Sciatic nerve (tissue), 2 donors: ENCODE measurements at regions not wholly inside any gene's neighbourhood (a gene's known extent, or its start where the extent isn't known, plus 50 kb on each side); places are given as distances from the start of the nearest gene placed in this dataset.
A peak's percentile ranks its signal among the peaks of the same experiment; 100 is the strongest.
"Not testable (repeated sequence)": the region's sequence is repeated elsewhere in the genome, so short reads cannot be mapped to it uniquely, and the experiment has no call there.

Source experiments
- ATAC-seq: fragments of 200-7000 bp; cut with Tn5 transposase; one replicate; pipeline ENCODE4 v1.9.1; 2020; ENCODE audit warnings: mild to moderate bottlenecking, moderate library complexity
- DNase-seq: peaks from one replicate; pipeline ENCODE4 v3.0.0-alpha.2; 2020; ENCODE audit warnings: low spot score
- intact Hi-C: fragments of 100-400 bp; cut with DNase I; formaldehyde crosslinking; loops from one replicate; pipeline ENCODE4 v1.14.2; 2022
- donor health status: DM: no; HTN: no; CAD: no.
- donor health status: DM: no; HTN: no; CAD: no.

DNA sequence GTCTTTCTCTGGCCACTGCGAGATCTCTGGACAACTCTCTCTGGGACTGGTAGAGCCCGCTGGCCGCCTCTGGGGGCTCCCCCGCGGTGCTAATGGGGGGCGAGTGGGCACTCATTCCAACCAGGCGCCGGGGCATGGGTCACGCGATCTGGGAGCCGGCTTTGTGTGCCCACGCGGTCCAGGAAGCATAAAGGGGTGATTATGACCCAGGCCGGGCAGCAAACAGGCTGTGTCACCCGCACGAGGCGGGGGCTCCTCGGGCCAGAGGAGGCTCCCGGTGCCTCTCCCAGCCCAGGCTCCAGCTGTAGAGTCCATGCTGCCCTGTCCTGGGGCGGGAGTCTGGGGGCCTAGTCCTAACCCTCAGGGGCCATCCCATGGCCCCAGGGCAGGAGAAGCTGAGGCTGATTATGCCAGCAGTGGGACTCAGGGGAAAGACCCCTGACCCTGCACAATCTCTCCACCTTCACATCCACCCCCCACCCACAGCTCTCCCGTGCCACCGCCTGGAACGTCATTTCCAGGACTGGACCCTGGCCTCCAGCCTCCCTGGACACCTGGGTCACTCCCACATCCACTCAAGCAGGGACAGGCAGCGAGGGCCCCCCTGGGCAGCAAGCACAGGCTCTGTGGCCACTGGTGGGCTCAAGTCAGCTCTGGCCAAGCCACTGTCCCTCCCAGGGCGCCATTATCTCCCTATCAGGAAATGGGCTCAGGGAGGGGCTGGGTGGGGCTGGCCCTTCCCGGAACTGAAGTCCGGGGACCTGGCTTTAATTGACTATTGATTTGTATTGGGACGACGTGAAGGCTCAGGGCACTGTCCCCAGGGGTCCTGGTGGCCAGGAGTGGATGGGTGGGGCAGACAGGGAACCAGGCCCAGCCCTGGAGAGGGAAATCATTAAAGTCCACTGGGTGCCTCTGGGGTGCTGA, 50.0 kb downstream of the PTPRS start:
- ATAC-seq (peak; percentile 23), DNase-seq (peak; percentile 80)
- intact Hi-C loops, result no loop called here

DNA sequence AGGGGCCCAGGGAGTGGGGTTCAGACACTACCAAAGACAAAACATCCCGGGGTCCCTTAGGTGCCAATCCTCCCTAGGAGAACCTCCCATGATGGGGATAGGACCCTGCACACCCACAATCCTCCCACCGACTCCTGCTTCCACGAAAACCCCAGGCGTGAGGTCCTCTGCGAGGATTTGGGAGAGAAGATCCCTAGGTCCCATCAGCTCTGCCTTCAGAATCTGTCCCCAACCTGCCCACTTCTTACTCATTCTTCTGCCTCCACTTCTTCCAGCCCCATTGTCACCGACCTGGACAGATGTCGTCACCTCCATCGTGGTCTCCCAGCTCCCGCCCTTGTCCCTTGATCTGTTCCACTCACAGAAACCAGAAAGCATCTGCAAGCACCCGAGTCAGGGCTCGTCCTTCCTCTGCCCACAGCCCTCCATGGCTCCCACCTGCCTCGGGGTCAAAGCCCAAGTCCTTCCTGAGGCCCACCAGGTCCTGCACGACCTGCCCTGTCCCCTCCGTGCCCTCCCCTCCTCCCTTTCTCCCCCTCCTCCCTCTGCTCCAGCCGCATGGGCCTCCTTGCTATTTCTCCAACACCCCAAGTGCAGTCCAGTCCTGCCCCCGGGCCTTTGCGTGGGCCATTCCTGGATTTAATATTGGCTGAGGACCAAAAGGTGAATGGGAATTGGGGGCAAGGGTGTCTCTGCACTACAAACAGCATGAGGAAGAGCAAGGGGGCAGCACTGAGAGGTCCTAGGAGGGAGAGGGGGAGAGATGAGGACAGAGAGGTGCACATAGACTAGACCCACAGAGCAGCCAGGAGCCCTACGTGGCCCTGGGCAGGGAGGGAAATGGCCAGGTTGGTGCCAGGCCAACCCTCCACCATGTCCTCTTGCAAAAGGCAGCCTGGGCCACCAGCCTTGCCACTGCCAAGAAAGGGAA, 51.3 kb downstream of the PTPRS start:
- intact Hi-C loops, result no loop called here
- DNase-seq, result no peak
- no peak for ATAC-seq

DNA sequence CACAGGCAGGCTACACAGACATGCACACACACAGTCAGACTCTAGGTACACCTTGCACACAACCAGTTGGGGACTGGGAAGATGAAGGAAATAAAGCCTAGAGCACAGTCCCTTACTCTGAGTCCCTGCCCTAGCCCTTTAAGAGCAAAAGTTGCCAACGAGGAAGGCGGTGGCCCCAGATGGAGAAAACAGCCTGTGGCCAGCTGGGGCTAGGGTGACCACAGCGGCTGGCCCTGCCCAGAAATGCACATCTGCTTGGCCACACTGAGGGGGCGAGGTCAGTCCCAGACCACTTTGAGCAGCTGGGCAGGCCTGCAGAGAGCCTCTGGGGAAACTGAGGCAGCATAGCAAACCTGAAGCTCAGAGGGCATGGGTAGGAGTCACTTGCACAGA, 52.3 kb downstream of the PTPRS start:
- intact Hi-C loops, result no loop called here
- ATAC-seq (peak; percentile 2), DNase-seq (no peak)

GRCh38 chr19:5287066-5287465, 53.5 kb downstream of the PTPRS start:
- no peak for ATAC-seq
- DNase-seq, result no peak
- intact Hi-C loops, result no loop called here

- no peak for ATAC-seq
- no peak for DNase-seq
- intact Hi-C loops, result no loop called here
These were observed 54.1 kb downstream of the PTPRS start for GRCh38 chr19:5286465-5287029.

- ATAC-seq (no peak), DNase-seq (no peak)
- intact Hi-C loops, result no loop called here
These were observed 54.7 kb downstream of the PTPRS start for GRCh38 chr19:5285955-5286354.

- no peak for ATAC-seq
- intact Hi-C loops, result no loop called here
- DNase-seq, result no peak
These were observed 55.3 kb downstream of the PTPRS start for GRCh38 chr19:5285311-5285710.

GRCh38 chr19:5282901-5283300, 57.7 kb downstream of the PTPRS start:
- intact Hi-C loops, result no loop called here
- DNase-seq, result peak; percentile 73
- ATAC-seq, result peak; percentile 70

- ATAC-seq (peak; percentile 96), DNase-seq (peak; percentile 83)
- intact Hi-C loops, result no loop called here
These were observed 59.0 kb downstream of the PTPRS start for GRCh38 chr19:5281588-5281987.

DNA sequence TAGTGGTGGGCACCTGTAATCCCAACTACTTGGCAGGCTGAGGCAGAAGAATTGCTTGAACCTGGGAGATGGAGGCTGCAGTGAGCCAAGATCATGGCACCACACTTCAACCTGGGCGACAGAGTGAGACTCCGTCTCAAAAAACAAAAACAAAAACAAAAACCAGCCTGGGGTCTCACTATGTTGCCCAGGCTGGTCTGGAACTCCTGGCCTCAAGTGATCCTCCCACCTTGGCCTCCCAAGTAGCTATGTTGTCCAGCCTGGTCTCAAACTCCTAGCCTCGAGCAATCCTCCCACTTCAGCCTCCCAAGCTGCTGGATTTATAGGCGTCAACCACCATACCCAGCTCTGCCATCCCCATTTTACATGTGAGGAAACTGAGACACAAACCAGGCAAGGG, 64.9 kb downstream of the PTPRS start:
- ATAC-seq, intact Hi-C loops, DNase-seq: not testable (repeated sequence)

DNA sequence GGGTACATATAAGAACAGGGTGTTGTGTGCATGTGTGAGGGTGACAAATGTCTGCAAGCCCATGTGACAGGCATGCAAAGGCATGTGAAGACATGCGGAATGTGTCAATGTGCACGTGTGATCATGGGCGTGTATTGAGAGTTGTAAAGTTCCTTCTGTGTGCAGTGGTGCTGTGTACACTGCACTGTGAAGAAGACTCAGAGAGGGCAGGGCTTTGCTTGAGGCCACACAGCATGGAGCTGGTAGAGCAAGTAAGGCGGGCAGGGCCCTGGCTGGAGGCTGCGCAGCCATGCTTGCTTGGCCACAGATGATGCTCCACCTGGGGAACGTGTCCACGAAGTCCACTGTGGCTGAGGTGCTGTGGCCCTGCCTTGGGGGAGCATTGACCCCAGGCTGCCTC, 66.8 kb downstream of the PTPRS start:
- DNase-seq, result no peak
- intact Hi-C loops, result no loop called here
- no peak for ATAC-seq

DNA sequence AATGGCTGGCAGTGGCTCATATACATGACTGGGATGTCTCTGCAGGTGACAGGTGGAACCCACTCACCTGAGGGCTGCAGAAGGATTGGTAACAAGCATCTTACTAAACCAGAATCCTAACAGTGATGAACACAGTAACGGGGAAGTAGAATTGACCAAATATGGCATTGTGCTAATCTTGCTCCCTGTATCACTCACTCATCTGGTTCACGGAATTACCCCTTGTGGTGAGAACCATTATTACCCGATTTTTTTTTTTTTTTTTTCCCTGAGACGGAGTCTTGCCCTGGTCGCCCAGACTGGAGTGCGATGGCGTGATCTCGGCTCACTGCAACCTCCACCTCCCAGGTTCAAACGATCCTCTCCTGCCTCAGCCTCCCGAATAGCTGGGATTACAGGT, 69.5 kb downstream of the PTPRS start:
- ATAC-seq (no peak), DNase-seq (no peak)
- intact Hi-C loops, result no loop called here

DNA sequence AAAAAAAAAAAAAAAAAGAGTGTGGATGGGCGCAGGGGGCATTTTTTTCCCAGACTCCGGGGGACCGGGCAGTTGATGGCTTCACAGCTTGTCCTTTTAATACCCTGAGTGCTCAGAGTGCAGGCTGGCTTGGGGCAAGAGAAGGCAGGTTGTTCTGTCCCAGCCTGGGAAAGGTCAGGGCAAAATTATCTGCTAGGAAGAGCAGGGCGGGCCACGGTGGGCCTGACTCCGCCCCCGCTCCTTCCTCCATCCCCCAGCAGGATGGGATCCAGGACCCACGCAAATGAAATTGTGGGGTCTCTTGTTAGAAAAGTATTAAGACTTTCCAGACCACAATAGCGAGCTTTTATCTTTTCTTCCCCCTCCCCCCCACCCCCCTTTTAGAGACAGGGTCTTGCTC, 70.7 kb downstream of the PTPRS start:
- intact Hi-C loops, result no loop called here
- ATAC-seq, result no peak
- no peak for DNase-seq

DNA sequence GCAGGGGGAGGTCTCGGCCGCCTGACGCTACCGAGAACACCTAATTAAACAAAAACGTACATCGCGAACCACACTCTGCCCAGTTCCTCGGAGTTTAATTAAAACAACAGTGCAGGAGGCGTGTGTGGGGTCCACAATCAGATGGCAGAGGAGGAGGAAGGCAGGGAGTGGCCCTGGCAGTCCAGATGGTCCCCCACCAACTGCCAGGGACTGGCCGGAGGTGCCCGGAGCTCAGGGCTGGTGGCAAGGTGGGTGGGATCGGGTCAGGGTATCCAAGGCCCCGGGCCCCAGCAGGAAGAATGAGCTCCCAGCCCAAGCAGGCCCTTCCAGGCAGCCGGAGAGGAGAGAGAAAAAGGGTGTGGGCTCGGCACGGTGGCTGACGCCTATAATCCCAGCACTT, 71.3 kb downstream of the PTPRS start:
- intact Hi-C loops, result no loop called here
- no peak for DNase-seq
- no peak for ATAC-seq

DNA sequence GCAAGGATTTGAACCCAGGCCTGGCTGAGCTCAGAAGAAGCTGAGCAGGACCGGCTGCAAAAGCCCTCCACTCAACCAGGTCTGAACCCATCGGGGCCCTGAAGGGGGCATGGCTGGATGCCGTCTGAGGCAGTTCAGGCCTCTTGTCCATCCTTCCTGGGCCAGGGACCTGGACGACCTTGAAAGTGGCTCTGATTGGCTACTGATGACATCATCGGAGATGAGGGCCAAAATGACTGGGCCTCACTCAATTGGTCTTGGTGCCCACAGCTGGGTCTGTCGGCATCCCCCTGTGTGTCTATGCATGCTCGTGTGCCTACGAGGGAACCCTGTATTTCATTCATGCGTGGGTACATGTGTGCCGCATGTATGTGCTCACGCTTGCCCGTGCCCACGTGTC, 71.8 kb downstream of the PTPRS start:
- intact Hi-C loops, result no loop called here
- no peak for DNase-seq
- ATAC-seq, result no peak

DNA sequence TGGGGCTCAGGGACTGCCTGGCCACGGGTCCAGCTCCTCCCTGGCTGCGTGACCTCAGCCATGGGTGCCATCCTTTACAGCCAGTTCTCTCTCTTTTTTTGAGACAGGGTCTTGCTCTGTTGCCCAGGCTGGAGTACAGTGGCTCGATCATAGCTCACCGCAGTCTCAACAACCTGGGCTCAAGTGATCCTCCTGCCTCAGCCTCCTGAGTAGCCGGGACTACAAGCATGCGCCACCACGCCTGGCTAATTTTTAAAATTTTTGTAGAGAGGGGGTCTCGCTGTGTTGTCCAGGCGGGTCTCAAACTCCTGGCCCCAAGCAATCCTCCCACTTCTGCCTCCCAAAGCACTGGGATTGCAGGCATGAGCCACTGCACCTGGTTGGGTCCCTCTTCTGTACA, 75.4 kb downstream of the PTPRS start:
- intact Hi-C loops, result no loop called here
- no peak for DNase-seq
- ATAC-seq, result no peak

- ATAC-seq (no peak), DNase-seq (no peak)
- intact Hi-C loops, result no loop called here
These were observed 76.2 kb downstream of the PTPRS start for GRCh38 chr19:5264453-5264852.

DNA sequence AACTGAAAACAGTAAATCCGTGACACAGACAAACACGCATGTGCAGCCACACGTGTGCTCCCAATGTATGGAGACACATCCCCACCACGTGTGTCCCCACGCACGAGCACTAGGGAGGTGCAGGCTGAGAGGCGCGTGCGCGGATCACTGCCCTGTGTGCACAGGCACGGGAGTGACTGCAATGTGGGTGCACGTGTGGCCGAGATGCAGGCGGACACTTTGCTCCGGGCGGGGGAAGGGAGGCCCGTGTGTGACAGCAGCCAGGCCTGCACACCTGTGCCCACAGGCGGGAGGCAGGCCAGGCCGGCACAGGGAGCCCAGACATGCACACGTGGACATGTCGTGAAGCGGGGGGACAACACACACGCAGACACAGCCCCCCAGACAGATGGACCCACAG, 77.0 kb downstream of the PTPRS start:
- intact Hi-C loops, result no loop called here
- DNase-seq, result no peak
- no peak for ATAC-seq

- DNase-seq (no peak), ATAC-seq (no peak)
- intact Hi-C loops, result no loop called here
These were observed 77.9 kb downstream of the PTPRS start for GRCh38 chr19:5262721-5263120.
